ENCODE measurements at regions not wholly inside any gene's neighbourhood (a gene's known extent, or its start where the extent isn't known, plus 50 kb on each side); places are given as distances from the start of the nearest gene placed in this dataset.

- Mint-ChIP-seq H3K4me1 (peaks cover 13% of the 10 kb centered on the region), H3K9me3 (no peaks in the 10 kb centered on the region), H3K36me3 (ENCODE audit: low read depth) (no peaks in the 10 kb centered on the region), H3K4me3 (no peak overlapping the region), H3K27me3 (ENCODE audit: low read depth) (no peaks in the 10 kb centered on the region), H3K27ac (ENCODE audit: unreplicated experiment) (no peak overlapping the region)
- no peak for DNase-seq (ENCODE audit: low read depth, low spot score)
- TF ChIP-seq, protein P1, sequence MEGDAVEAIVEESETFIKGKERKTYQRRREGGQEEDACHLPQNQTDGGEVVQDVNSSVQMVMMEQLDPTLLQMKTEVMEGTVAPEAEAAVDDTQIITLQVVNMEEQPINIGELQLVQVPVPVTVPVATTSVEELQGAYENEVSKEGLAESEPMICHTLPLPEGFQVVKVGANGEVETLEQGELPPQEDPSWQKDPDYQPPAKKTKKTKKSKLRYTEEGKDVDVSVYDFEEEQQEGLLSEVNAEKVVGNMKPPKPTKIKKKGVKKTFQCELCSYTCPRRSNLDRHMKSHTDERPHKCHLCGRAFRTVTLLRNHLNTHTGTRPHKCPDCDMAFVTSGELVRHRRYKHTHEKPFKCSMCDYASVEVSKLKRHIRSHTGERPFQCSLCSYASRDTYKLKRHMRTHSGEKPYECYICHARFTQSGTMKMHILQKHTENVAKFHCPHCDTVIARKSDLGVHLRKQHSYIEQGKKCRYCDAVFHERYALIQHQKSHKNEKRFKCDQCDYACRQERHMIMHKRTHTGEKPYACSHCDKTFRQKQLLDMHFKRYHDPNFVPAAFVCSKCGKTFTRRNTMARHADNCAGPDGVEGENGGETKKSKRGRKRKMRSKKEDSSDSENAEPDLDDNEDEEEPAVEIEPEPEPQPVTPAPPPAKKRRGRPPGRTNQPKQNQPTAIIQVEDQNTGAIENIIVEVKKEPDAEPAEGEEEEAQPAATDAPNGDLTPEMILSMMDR (conservative IDR thresholded peaks at IDR 0.05): no peak
Observed at GRCh38 chr6:156701966-156702365, 75.2 kb upstream of the ARID1B start.

- H3K9me3 Mint-ChIP-seq: no peaks in the 10 kb centered on the region
- TF ChIP-seq, protein P1 (conservative IDR thresholded peaks at IDR 0.05): no peak
- H3K4me3 Mint-ChIP-seq: no peak overlapping the region
- peaks cover 13% of the 10 kb centered on the region for H3K4me1 Mint-ChIP-seq
- no peaks in the 10 kb centered on the region for H3K36me3 Mint-ChIP-seq (ENCODE audit: low read depth)
- no peak for DNase-seq (ENCODE audit: low read depth, low spot score)
- no peak overlapping the region for H3K27ac Mint-ChIP-seq (ENCODE audit: unreplicated experiment)
- no peaks in the 10 kb centered on the region for H3K27me3 Mint-ChIP-seq (ENCODE audit: low read depth)
Observed at GRCh38 chr6:156700440-156701057, 76.6 kb upstream of the ARID1B start.

- no peak for DNase-seq (ENCODE audit: low read depth, low spot score)
- Mint-ChIP-seq H3K36me3 (ENCODE audit: low read depth) (no peaks in the 10 kb centered on the region), H3K4me3 (no peak overlapping the region), H3K4me1 (peaks cover 13% of the 10 kb centered on the region), H3K9me3 (no peaks in the 10 kb centered on the region), H3K27ac (ENCODE audit: unreplicated experiment) (no peak overlapping the region), H3K27me3 (ENCODE audit: low read depth) (no peaks in the 10 kb centered on the region)
- TF ChIP-seq, protein P1 (conservative IDR thresholded peaks at IDR 0.05): no peak
Observed at GRCh38 chr6:156699935-156700334, 77.2 kb upstream of the ARID1B start.

DNA sequence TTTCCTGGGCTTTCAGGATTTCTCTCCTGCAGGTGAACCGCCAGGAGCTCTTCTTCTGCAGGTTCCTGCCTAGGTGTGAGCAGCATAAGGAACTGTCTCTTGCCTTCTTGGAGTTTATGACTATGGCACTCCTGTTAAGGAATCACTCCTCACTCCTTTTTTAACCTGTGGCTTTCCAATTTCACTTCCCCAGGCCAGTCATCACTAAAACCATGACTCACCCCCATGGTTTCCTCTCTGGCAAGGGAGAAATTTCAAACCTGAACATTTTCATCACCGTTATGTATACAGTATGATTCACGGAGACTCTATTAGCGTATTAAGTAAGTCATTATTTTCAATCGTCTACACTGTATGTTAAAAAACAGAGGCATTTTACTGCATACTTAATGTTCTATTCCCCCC, 78.2 kb upstream of the ARID1B start:
- Mint-ChIP-seq H3K9me3 (no peaks in the 10 kb centered on the region), H3K27ac (ENCODE audit: unreplicated experiment) (no peak overlapping the region), H3K4me3 (no peak overlapping the region), H3K4me1 (peaks cover 13% of the 10 kb centered on the region), H3K27me3 (ENCODE audit: low read depth) (no peaks in the 10 kb centered on the region), H3K36me3 (ENCODE audit: low read depth) (no peaks in the 10 kb centered on the region)
- no peak for DNase-seq (ENCODE audit: low read depth, low spot score)
- TF ChIP-seq, protein P1 (conservative IDR thresholded peaks at IDR 0.05): no peak

DNA sequence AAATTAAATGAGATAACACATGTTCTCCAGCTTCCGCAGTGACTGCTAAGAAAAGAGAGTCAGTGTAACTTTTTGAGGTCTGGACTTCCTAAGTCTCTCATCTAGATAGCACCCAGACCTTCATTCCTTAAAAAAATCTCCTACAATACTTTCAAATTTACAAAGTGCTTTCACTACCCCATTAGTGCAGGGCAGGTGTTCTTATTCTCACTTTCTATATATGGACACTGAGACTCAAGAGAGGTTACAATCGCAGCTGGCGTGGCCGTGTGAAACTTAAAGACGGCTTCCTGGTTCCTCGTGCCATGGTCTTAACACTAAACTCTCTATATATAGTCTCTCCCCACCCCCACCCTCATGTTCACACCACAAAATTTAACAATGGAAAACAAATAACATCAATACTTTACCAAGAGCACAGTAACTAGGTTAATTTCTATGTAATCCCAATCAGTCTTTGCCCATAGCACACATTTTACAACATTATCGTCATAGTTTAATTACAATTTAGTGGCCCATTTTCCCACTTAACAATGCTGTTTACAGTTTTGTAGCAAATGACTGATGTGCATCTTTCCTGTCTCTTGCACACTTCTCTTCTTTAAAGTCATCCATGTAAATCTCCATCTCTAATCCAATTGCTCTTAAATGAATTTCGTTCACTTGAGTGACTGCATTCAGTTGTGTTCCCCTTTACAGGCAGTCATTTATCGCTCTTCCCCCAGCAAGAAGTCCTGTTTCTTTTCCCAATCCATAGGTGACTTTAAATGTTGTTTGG, 78.8 kb upstream of the ARID1B start:
- peaks cover 13% of the 10 kb centered on the region for H3K4me1 Mint-ChIP-seq
- TF ChIP-seq, protein P1 (conservative IDR thresholded peaks at IDR 0.05): no peak
- H3K27ac Mint-ChIP-seq (ENCODE audit: unreplicated experiment): no peak overlapping the region
- DNase-seq (ENCODE audit: low read depth, low spot score): no peak
- no peaks in the 10 kb centered on the region for H3K9me3 Mint-ChIP-seq
- no peak overlapping the region for H3K4me3 Mint-ChIP-seq
- no peaks in the 10 kb centered on the region for H3K27me3 Mint-ChIP-seq (ENCODE audit: low read depth)
- H3K36me3 Mint-ChIP-seq (ENCODE audit: low read depth): no peaks in the 10 kb centered on the region
